Hepatic stellate cell (primary cell): ENCODE measurements at regions not wholly inside any gene's neighbourhood (a gene's known extent, or its start where the extent isn't known, plus 50 kb on each side); places are given as distances from the start of the nearest gene placed in this dataset.
"Not testable (repeated sequence)": the region's sequence is repeated elsewhere in the genome, so short reads cannot be mapped to it uniquely, and the experiment has no call there.

Experiments used
- DNase-seq: peaks from one replicate; pipeline ENCODE4 v3.0.0; 2011; ENCODE audit warnings: low spot score

- DNase-seq, result no peak
These were observed 269.1 kb downstream of the MED10 start for GRCh38 chr5:6108981-6109825.

- DNase-seq, result no peak
These were observed 269.9 kb downstream of the MED10 start for GRCh38 chr5:6108540-6108848.

- no peak for DNase-seq
These were observed 270.4 kb downstream of the MED10 start for GRCh38 chr5:6107675-6108539.

GRCh38 chr5:6106756-6107155, 271.6 kb downstream of the MED10 start:
- no peak for DNase-seq

GRCh38 chr5:6105320-6105719, 273.0 kb downstream of the MED10 start:
- DNase-seq, result no peak

- no peak for DNase-seq
These were observed 282.2 kb downstream of the MED10 start for GRCh38 chr5:6096101-6096500.

- DNase-seq, result not testable (repeated sequence)
These were observed 284.2 kb downstream of the MED10 start for GRCh38 chr5:6094180-6094579.

- DNase-seq, result no peak
These were observed 287.5 kb downstream of the MED10 start for GRCh38 chr5:6090838-6091237.

GRCh38 chr5:6090079-6090654, 288.2 kb downstream of the MED10 start:
- DNase-seq, result no peak

- DNase-seq, result no peak
These were observed 289.6 kb downstream of the MED10 start for GRCh38 chr5:6088706-6089105.

GRCh38 chr5:6087576-6087975, 290.8 kb downstream of the MED10 start:
- no peak for DNase-seq

- no peak for DNase-seq
These were observed 291.5 kb downstream of the MED10 start for GRCh38 chr5:6086871-6087270.

GRCh38 chr5:6085341-6085860, 292.9 kb downstream of the MED10 start:
- no peak for DNase-seq

- no peak for DNase-seq
These were observed 293.5 kb downstream of the MED10 start for GRCh38 chr5:6084836-6085235.

- no peak for DNase-seq
These were observed 294.0 kb downstream of the MED10 start for GRCh38 chr5:6084376-6084775.

- no peak for DNase-seq
These were observed 294.9 kb downstream of the MED10 start for GRCh38 chr5:6083311-6083978.

GRCh38 chr5:6082685-6083084, 295.7 kb downstream of the MED10 start:
- DNase-seq, result no peak

- DNase-seq, result no peak
These were observed 296.6 kb downstream of the MED10 start for GRCh38 chr5:6081727-6082210.

GRCh38 chr5:6080930-6081726, 297.2 kb downstream of the MED10 start:
- DNase-seq, result no peak

GRCh38 chr5:6080436-6080835, 297.9 kb downstream of the MED10 start:
- DNase-seq, result no peak

GRCh38 chr5:6078881-6079280, 299.5 kb downstream of the MED10 start:
- DNase-seq, result no peak
